K562 (cell line): ENCODE measurements at regions not wholly inside any gene's neighbourhood (a gene's known extent, or its start where the extent isn't known, plus 50 kb on each side); places are given as distances from the start of the nearest gene placed in this dataset.

Experiments
- ATAC-seq: fragments of 200-7000 bp; cut with Tn5 transposase; 3 replicates; pipeline ENCODE4 v1.9.1; 2020; ENCODE audit warnings: moderate library complexity
- BruUV-seq: library from RNA; stranded (reverse); fragments of 400-500 nt; replicated peaks from 2 replicates; lab custom pipeline; 2021; lab: Mats Ljungman, UMichigan
- CTCF ChIA-PET: fragments of 300-600 bp; formaldehyde crosslinking; extraction: SDS; loops from one replicate; lab custom pipeline; 2021; ENCODE audit warnings: low intra/inter-chr PET ratio; lab: Yijun Ruan, JAX
- POLR2A ChIA-PET: fragments of 300-600, 350-650 bp; sonication (Branson Sonifier 250); formaldehyde crosslinking; extraction: SDS; loops from one replicate; lab custom pipeline; 2021; ENCODE audit warnings: antibody characterized with exemption, inconsistent platforms; lab: Yijun Ruan, JAX
- DNase-seq, 4 experiments: peaks; one replicate each; pipeline versions ENCODE4 v3.0.0 to v3.0.0-alpha.2; 2011 to 2018; ENCODE audit warnings: low spot score in 3 of 4, mixed read lengths in 3 of 4; ENCODE audit errors: extremely low read depth in 1 of 4
- FAIRE-seq: peaks from 2 replicates; lab custom pipeline; 2011; peaks lifted over from hg19 to GRCh38; lab: Jason Lieb, UNC
- H2AFZ ChIP-seq: 2 replicates; pipeline ENCODE4 v1.6.0; 2011; ENCODE audit warnings: low read depth, low read length, control low read depth, inconsistent platforms
- H3K27ac ChIP-seq: fragments of 200-600 bp; 3 replicates; pipeline ENCODE4 v1.8.0; 2011; ENCODE audit warnings: low read depth, mild to moderate bottlenecking, control low read depth, inconsistent platforms, low read length, moderate library complexity, mixed read lengths; ENCODE audit errors: extremely low read depth
- H3K27me3 ChIP-seq, 2 experiments: fragments of 300-600 bp in 1 of 2; 2 replicates in 1 of 2; 3 replicates in 1 of 2; pipeline versions ENCODE4 v1.6.0 to v1.8.0; 2011; ENCODE audit warnings: inconsistent platforms in 2 of 2, low read length in 2 of 2, mild to moderate bottlenecking in 1 of 2, mixed read lengths in 1 of 2, moderate library complexity in 1 of 2; ENCODE audit not compliant: control insufficient read depth in 2 of 2, insufficient read depth in 2 of 2
- H3K36me3 ChIP-seq: fragments of 300-600 bp; 3 replicates; pipeline ENCODE4 v1.8.0; 2011; ENCODE audit warnings: mild to moderate bottlenecking, low read length, inconsistent platforms; ENCODE audit not compliant: control insufficient read depth, insufficient read depth
- H3K4me1 ChIP-seq, 2 experiments: fragments of 200-600 bp in 1 of 2; replicated peaks in 1 of 2; 2 replicates in 1 of 2; 3 replicates in 1 of 2; pipeline versions ENCODE4 v1.5.1 to v1.8.0; 2011; ENCODE audit warnings: inconsistent platforms in 2 of 2, low read length in 2 of 2, mild to moderate bottlenecking in 1 of 2, mixed read lengths in 1 of 2, moderate library complexity in 1 of 2; ENCODE audit not compliant: control insufficient read depth in 2 of 2, insufficient read depth in 2 of 2
- H3K4me2 ChIP-seq: 2 replicates; pipeline ENCODE4 v1.6.1; 2011; ENCODE audit warnings: low read length, control low read depth, inconsistent platforms, mixed read lengths; ENCODE audit not compliant: insufficient read depth
- H3K4me3 ChIP-seq: fragments of 200-600 bp; sonication (generic), shearing (Covaris generic); 2 replicates; pipeline ENCODE4 v1.5.1; 2016; ENCODE audit warnings: control low read depth, inconsistent platforms
- H3K79me2 ChIP-seq: fragments of 200-600 bp; 3 replicates; pipeline ENCODE4 v1.8.0; 2011; ENCODE audit warnings: low read length, inconsistent platforms; ENCODE audit not compliant: control insufficient read depth, insufficient read depth
- H3K9ac ChIP-seq, 2 experiments: 2 replicates each; pipeline versions ENCODE4 v1.6.0 to v1.6.1; 2011; ENCODE audit warnings: low read depth in 2 of 2, low read length in 2 of 2, control low read depth in 1 of 2, inconsistent platforms in 1 of 2, mild to moderate bottlenecking in 1 of 2, mixed read lengths in 1 of 2; ENCODE audit not compliant: insufficient read depth in 1 of 2
- H3K9me1 ChIP-seq: one replicate; pipeline ENCODE4 v1.6.0; 2011; ENCODE audit warnings: inconsistent platforms, mild to moderate bottlenecking, low read length, moderate library complexity; ENCODE audit not compliant: control insufficient read depth, insufficient read depth
- H3K9me3 ChIP-seq: replicated peaks from 2 replicates; pipeline ENCODE4 v1.5.1; 2011; ENCODE audit warnings: low read depth, low read length, inconsistent platforms; ENCODE audit not compliant: control insufficient read depth, insufficient read depth
- H4K20me1 ChIP-seq: replicated peaks from 2 replicates; pipeline ENCODE4 v1.6.1; 2011; ENCODE audit warnings: low read length, inconsistent platforms, mixed read lengths; ENCODE audit not compliant: control insufficient read depth, insufficient read depth
- BMI1 ChIP-seq: fragments of 150-350 bp; IDR thresholded peaks from 2 replicates; pipeline ENCODE4 v1.6.1; 2014; ENCODE audit warnings: low read length
- HDAC6 ChIP-seq: IDR thresholded peaks from 2 replicates; pipeline ENCODE4 v1.6.1; 2012; ENCODE audit warnings: low read depth, mild to moderate bottlenecking, control low read depth, inconsistent platforms, low read length, moderate library complexity
- NFXL1 ChIP-seq: fragments of 450-650 bp; formaldehyde crosslinking; IDR thresholded peaks from 2 replicates; pipeline ENCODE4 v1.4.0; 2021; ENCODE audit warnings: mild to moderate bottlenecking
- ZNF253 ChIP-seq: fragments of 250-450 bp; sonication (Bioruptor Pico); conservative IDR thresholded peaks from 2 replicates; pipeline ENCODE4 v1.6.1; 2021; ENCODE audit warnings: mild to moderate bottlenecking
- WGBS: fragments of 100-300 bp; shearing (Covaris generic); methylation state at CpG from one replicate; pipeline ENCODE4 v1.1.6; 2016; ENCODE audit warnings: low coverage, mixed read lengths; ENCODE audit not compliant: insufficient coverage; ENCODE audit errors: missing lambda C conversion rate; 5-methylcytosine and 5-hydroxymethylcytosine counted together
- in situ Hi-C: fragments of 300-500 bp; cut with MboI; formaldehyde crosslinking; loops from 4 replicates; pipeline ENCODE4 v1.15.0; 2018; ENCODE audit warnings: inconsistent platforms, mixed read lengths
- intact Hi-C: fragments of 100-400 bp; cut with micrococcal nuclease; formaldehyde crosslinking; loops from 2 replicates; pipeline ENCODE4 v1.14.2; 2022
- TF ChIP-seq, protein P1 (sequence below), 2 experiments: fragments of 450-650 bp; formaldehyde crosslinking in 1 of 2; IDR thresholded peaks; 2 replicates each; pipeline versions ENCODE4 v1.4.0 to v1.6.1; 2014 to 2020; ENCODE audit warnings: mild to moderate bottlenecking in 2 of 2, borderline replicate concordance in 1 of 2, low read depth in 1 of 2
- TF ChIP-seq, protein P2 (sequence below): fragments of 450-650 bp; IDR thresholded peaks from 2 replicates; pipeline ENCODE4 v1.6.1; 2018; ENCODE audit warnings: mild to moderate bottlenecking, low read depth; ENCODE audit not compliant: partially characterized antibody
- TF ChIP-seq, protein P3 (sequence below), 2 experiments: fragments of 450-650 bp; IDR thresholded peaks; 2 replicates each; pipeline ENCODE4 v1.6.1; 2018; ENCODE audit warnings: mild to moderate bottlenecking in 2 of 2, low read depth in 1 of 2; ENCODE audit not compliant: partially characterized antibody in 2 of 2

DNA sequence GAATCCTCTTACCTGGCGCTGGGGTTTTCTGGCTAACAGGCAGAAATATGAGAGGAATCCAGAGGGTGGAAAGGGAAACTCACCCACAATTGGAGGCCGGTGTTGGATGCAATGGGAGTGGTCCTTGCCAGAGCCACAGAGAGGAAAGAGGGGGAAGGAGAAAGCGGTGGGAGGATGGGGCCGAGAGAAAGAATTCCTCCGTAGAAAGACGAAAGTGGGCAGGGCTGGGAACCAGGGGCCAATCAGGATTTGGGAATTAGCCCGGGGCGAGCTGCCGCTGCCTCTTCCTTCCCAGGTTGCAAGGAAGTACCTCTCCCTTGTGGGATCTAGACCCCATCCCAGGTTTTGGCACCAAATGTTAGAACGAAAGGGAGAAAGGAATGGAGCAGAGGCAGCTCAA is 83.1 kb upstream of the SPIN4 start:
- H3K4me1 ChIP-seq, result peaks cover 0 to 6% of the 10 kb centered on the region in 2 experiments; a peak in 3 of 5 replicates
- intact Hi-C loops (loop anchor here (10.0 kb wide), 1 partner anchor 71 kb away; no protein-coding TSS in a partner anchor), in situ Hi-C loops (no loop called here)
- no peaks in the 10 kb centered on the region for H3K9me1 ChIP-seq
- ATAC-seq, result peak; percentile 23; the same call in 2 of the 3 replicates
- no peak for FAIRE-seq
- WGBS, result 31% methylated on average over 2 of the region's 10 CpGs
- no peaks in the 10 kb centered on the region for H3K79me2 ChIP-seq
- H3K4me2 ChIP-seq, result peak overlapping the region; percentile 46; the same call in 1 of the 2 replicates
- H3K27ac ChIP-seq, result peak overlapping the region; percentile 60; the same call in 2 of the 3 replicates
- H3K27me3 ChIP-seq, result no peaks in the 10 kb centered on the region
- no peaks in the 10 kb centered on the region for H4K20me1 ChIP-seq
- H3K4me3 ChIP-seq, result no peak overlapping the region
- H3K9me3 ChIP-seq, result no peaks in the 10 kb centered on the region
- ChIA-PET CTCF (no interaction called here), POLR2A (interaction anchor here (0.7 to 1.4 kb wide), 3 partner anchors 9 to 571 kb away, joined by 3 read pairs; no protein-coding TSS in a partner anchor)
- BruUV-seq, result no TSS peak
- no peak overlapping the region; a peak in 1 of 4 replicates for H3K9ac ChIP-seq
- DNase-seq, result no peak
- peak overlapping the region; percentile 38; the same call in 1 of the 2 replicates for H2AFZ ChIP-seq
- no peaks in the 10 kb centered on the region for H3K36me3 ChIP-seq
- TF ChIP-seq, protein P1, sequence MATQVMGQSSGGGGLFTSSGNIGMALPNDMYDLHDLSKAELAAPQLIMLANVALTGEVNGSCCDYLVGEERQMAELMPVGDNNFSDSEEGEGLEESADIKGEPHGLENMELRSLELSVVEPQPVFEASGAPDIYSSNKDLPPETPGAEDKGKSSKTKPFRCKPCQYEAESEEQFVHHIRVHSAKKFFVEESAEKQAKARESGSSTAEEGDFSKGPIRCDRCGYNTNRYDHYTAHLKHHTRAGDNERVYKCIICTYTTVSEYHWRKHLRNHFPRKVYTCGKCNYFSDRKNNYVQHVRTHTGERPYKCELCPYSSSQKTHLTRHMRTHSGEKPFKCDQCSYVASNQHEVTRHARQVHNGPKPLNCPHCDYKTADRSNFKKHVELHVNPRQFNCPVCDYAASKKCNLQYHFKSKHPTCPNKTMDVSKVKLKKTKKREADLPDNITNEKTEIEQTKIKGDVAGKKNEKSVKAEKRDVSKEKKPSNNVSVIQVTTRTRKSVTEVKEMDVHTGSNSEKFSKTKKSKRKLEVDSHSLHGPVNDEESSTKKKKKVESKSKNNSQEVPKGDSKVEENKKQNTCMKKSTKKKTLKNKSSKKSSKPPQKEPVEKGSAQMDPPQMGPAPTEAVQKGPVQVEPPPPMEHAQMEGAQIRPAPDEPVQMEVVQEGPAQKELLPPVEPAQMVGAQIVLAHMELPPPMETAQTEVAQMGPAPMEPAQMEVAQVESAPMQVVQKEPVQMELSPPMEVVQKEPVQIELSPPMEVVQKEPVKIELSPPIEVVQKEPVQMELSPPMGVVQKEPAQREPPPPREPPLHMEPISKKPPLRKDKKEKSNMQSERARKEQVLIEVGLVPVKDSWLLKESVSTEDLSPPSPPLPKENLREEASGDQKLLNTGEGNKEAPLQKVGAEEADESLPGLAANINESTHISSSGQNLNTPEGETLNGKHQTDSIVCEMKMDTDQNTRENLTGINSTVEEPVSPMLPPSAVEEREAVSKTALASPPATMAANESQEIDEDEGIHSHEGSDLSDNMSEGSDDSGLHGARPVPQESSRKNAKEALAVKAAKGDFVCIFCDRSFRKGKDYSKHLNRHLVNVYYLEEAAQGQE (IDR thresholded peaks at IDR 0.05; ENCODE audit: borderline replicate concordance), result no peak
- TF ChIP-seq, protein P1 (CRISPR knock-in tag; IDR thresholded peaks at IDR 0.05; ENCODE audit: low read depth), result no peak
- TF ChIP-seq, protein P2, sequence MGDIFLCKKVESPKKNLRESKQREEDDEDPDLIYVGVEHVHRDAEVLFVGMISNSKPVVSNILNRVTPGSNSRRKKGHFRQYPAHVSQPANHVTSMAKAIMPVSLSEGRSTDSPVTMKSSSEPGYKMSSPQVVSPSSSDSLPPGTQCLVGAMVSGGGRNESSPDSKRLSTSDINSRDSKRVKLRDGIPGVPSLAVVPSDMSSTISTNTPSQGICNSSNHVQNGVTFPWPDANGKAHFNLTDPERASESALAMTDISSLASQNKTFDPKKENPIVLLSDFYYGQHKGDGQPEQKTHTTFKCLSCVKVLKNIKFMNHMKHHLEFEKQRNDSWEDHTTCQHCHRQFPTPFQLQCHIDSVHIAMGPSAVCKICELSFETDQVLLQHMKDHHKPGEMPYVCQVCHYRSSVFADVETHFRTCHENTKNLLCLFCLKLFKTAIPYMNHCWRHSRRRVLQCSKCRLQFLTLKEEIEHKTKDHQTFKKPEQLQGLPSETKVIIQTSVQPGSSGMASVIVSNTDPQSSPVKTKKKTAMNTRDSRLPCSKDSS, result no peak
- TF ChIP-seq ZNF253 (CRISPR knock-in tag), result no peak
- no peak for TF ChIP-seq NFXL1
- TF ChIP-seq, protein P3, sequence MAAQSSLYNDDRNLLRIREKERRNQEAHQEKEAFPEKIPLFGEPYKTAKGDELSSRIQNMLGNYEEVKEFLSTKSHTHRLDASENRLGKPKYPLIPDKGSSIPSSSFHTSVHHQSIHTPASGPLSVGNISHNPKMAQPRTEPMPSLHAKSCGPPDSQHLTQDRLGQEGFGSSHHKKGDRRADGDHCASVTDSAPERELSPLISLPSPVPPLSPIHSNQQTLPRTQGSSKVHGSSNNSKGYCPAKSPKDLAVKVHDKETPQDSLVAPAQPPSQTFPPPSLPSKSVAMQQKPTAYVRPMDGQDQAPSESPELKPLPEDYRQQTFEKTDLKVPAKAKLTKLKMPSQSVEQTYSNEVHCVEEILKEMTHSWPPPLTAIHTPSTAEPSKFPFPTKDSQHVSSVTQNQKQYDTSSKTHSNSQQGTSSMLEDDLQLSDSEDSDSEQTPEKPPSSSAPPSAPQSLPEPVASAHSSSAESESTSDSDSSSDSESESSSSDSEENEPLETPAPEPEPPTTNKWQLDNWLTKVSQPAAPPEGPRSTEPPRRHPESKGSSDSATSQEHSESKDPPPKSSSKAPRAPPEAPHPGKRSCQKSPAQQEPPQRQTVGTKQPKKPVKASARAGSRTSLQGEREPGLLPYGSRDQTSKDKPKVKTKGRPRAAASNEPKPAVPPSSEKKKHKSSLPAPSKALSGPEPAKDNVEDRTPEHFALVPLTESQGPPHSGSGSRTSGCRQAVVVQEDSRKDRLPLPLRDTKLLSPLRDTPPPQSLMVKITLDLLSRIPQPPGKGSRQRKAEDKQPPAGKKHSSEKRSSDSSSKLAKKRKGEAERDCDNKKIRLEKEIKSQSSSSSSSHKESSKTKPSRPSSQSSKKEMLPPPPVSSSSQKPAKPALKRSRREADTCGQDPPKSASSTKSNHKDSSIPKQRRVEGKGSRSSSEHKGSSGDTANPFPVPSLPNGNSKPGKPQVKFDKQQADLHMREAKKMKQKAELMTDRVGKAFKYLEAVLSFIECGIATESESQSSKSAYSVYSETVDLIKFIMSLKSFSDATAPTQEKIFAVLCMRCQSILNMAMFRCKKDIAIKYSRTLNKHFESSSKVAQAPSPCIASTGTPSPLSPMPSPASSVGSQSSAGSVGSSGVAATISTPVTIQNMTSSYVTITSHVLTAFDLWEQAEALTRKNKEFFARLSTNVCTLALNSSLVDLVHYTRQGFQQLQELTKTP (IDR thresholded peaks at IDR 0.05; ENCODE audit: low read depth in 1 of 2, partially characterized antibody in 2 of 2), result no peak
- TF ChIP-seq BMI1, result no peak
- TF ChIP-seq HDAC6, result no peak
